ENCODE measurements at regions not wholly inside any gene's neighbourhood (a gene's known extent, or its start where the extent isn't known, plus 50 kb on each side); places are given as distances from the start of the nearest gene placed in this dataset.
"Not testable (repeated sequence)": the region's sequence is repeated elsewhere in the genome, so short reads cannot be mapped to it uniquely, and the experiment has no call there.

DNA sequence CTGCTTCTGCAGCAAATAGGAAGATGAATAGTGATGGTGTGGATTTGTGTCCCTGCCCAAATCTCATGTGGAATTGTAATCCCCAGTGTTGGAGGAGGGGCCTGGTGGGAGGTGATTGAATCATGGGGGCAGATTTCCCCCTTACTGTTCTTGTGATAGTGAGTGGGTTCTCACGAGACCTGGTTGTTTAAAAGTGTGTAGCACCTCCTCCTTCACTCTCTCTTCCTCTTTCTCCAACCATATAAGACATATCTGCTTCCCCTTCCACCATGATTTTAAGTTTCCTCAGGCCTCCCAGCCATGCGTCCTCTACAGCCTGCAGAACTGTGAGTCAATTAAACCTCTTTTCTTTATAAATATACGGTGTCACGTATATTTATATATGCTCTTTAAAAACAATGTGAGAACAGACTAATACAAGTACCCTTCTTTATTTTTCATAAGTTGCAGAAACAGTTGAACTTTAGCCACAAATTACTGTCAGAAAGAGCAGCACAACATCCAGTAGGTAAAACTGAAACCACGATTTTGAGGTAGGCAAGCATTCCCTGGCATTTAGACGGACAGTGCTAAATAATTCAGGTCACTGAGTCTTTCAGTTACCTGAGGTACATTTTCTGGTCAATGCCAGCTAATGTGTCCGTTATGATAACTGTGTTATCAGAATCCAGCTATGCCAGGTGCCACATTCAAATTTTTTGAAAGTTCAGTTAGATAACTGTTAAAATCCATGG, 79.3 kb upstream of the SPEF2 start:
- H3K9me2 ChIP-seq (replicated peaks; ENCODE audit: insufficient read depth, low read length) = no peaks in the 10 kb centered on the region
- no peak overlapping the region for H3K27ac ChIP-seq (ENCODE audit: low read length)
- no peak overlapping the region for H3K9ac ChIP-seq (ENCODE audit: low read length)
- H4K20me1 ChIP-seq (ENCODE audit: insufficient read depth, low read length) = no peaks in the 10 kb centered on the region
- no peaks in the 10 kb centered on the region for H3K36me3 ChIP-seq (replicated peaks; ENCODE audit: insufficient read depth, low read length)
- H3K9me3 ChIP-seq (replicated peaks; ENCODE audit: insufficient read depth, low read length) = no peaks in the 10 kb centered on the region
- no peaks in the 10 kb centered on the region for H3K27me3 ChIP-seq (replicated peaks; ENCODE audit: insufficient read depth, low read length)
- no peak overlapping the region for H3K4me3 ChIP-seq (ENCODE audit: low read length)
- H3K4me1 ChIP-seq (ENCODE audit: low read length) = no peaks in the 10 kb centered on the region
- no peaks in the 10 kb centered on the region for H3K79me2 ChIP-seq (ENCODE audit: low read length)
- DNase-seq = no peak
- no peak overlapping the region for H3K4me2 ChIP-seq (ENCODE audit: low read depth, low read length)
- TF ChIP-seq EZH2phosphoT487 (IDR thresholded peaks at IDR 0.05; ENCODE audit: low read length) (no peak), EZH2 (optimal IDR thresholded peaks at IDR 0.05; ENCODE audit: low read depth, low read length) (no peak), CTCF (IDR thresholded peaks at IDR 0.05; ENCODE audit: low read length) (no peak)
- no peaks in the 10 kb centered on the region for H3F3A ChIP-seq (ENCODE audit: insufficient read depth, low read length)
- H2AFZ ChIP-seq (ENCODE audit: low read length) = no peak overlapping the region

- Histone ChIP-seq H3K9me2 (replicated peaks; ENCODE audit: insufficient read depth, low read length) (no peaks in the 10 kb centered on the region), H3K36me3 (replicated peaks; ENCODE audit: insufficient read depth, low read length) (no peaks in the 10 kb centered on the region), H3K4me3 (ENCODE audit: low read length) (no peak overlapping the region), H3K9ac (ENCODE audit: low read length) (no peak overlapping the region), H4K20me1 (ENCODE audit: insufficient read depth, low read length) (no peaks in the 10 kb centered on the region), H3K79me2 (ENCODE audit: low read length) (no peaks in the 10 kb centered on the region), H3K4me2 (ENCODE audit: low read depth, low read length) (no peak overlapping the region), H3K27me3 (replicated peaks; ENCODE audit: insufficient read depth, low read length) (no peaks in the 10 kb centered on the region), H3K9me3 (replicated peaks; ENCODE audit: insufficient read depth, low read length) (no peaks in the 10 kb centered on the region), H3K4me1 (ENCODE audit: low read length) (no peaks in the 10 kb centered on the region), H3K27ac (ENCODE audit: low read length) (no peak overlapping the region), H2AFZ (ENCODE audit: low read length) (no peak overlapping the region), H3F3A (ENCODE audit: insufficient read depth, low read length) (no peaks in the 10 kb centered on the region)
- TF ChIP-seq EZH2 (optimal IDR thresholded peaks at IDR 0.05; ENCODE audit: low read depth, low read length) = no peak
- TF ChIP-seq CTCF (IDR thresholded peaks at IDR 0.05; ENCODE audit: low read length) = no peak
- no peak for TF ChIP-seq EZH2phosphoT487 (IDR thresholded peaks at IDR 0.05; ENCODE audit: low read length)
- DNase-seq = no peak
Measured at GRCh38 chr5:35533156-35533555, 84.5 kb upstream of the SPEF2 start.

GRCh38 chr5:35531553-35531952, 86.1 kb upstream of the SPEF2 start:
- not testable (repeated sequence) for H4K20me1 ChIP-seq (ENCODE audit: insufficient read depth, low read length); H3K27ac ChIP-seq (ENCODE audit: low read length); H3K9ac ChIP-seq (ENCODE audit: low read length); DNase-seq; H3K4me3 ChIP-seq (ENCODE audit: low read length); H3K27me3 ChIP-seq (replicated peaks; ENCODE audit: insufficient read depth, low read length); H3K9me2 ChIP-seq (replicated peaks; ENCODE audit: insufficient read depth, low read length); H3K4me1 ChIP-seq (ENCODE audit: low read length); H3K9me3 ChIP-seq (replicated peaks; ENCODE audit: insufficient read depth, low read length); H3K79me2 ChIP-seq (ENCODE audit: low read length); H3K36me3 ChIP-seq (replicated peaks; ENCODE audit: insufficient read depth, low read length); H3F3A ChIP-seq (ENCODE audit: insufficient read depth, low read length); H2AFZ ChIP-seq (ENCODE audit: low read length); H3K4me2 ChIP-seq (ENCODE audit: low read depth, low read length)

DNA sequence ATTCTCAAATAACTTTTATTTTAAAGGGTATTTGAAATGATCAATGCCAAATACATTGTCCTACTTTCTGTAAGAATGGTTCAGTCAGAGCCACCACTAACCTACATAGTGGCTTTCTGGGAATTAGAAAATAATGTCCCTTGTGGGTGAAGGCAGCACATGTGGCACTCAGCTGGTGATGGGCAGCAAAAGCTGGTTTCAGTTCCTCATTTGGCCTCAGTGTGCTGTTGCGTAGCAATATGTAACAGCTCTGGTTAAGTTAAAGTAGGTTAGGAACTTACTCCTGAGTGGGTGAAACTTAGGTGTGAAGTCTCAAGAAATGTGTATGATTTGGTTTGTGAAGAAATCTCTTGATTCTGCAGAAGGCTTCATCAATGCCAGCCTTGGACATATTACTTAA, 99.6 kb upstream of the SPEF2 start:
- TF ChIP-seq EZH2phosphoT487 (IDR thresholded peaks at IDR 0.05; ENCODE audit: low read length) = no peak
- no peak for TF ChIP-seq CTCF (IDR thresholded peaks at IDR 0.05; ENCODE audit: low read length)
- no peak for TF ChIP-seq EZH2 (optimal IDR thresholded peaks at IDR 0.05; ENCODE audit: low read depth, low read length)
- DNase-seq = peak; percentile 76
- Histone ChIP-seq H3K9me2 (replicated peaks; ENCODE audit: insufficient read depth, low read length) (no peaks in the 10 kb centered on the region), H3K4me1 (ENCODE audit: low read length) (peaks cover 4% of the 10 kb centered on the region; the same call in 1 of the 2 replicates), H4K20me1 (ENCODE audit: insufficient read depth, low read length) (no peaks in the 10 kb centered on the region), H3F3A (ENCODE audit: insufficient read depth, low read length) (no peaks in the 10 kb centered on the region), H3K79me2 (ENCODE audit: low read length) (no peaks in the 10 kb centered on the region), H3K9ac (ENCODE audit: low read length) (no peak overlapping the region), H3K27me3 (replicated peaks; ENCODE audit: insufficient read depth, low read length) (no peaks in the 10 kb centered on the region), H3K27ac (ENCODE audit: low read length) (peak overlapping the region; percentile 8; the same call in 1 of the 2 replicates), H3K4me2 (ENCODE audit: low read depth, low read length) (no peak overlapping the region), H3K9me3 (replicated peaks; ENCODE audit: insufficient read depth, low read length) (no peaks in the 10 kb centered on the region), H3K36me3 (replicated peaks; ENCODE audit: insufficient read depth, low read length) (no peaks in the 10 kb centered on the region), H2AFZ (ENCODE audit: low read length) (no peak overlapping the region), H3K4me3 (ENCODE audit: low read length) (no peak overlapping the region)
